Islet of Langerhans (tissue), 1 donor: ENCODE measurements at regions not wholly inside any gene's neighbourhood (a gene's known extent, or its start where the extent isn't known, plus 50 kb on each side); places are given as distances from the start of the nearest gene placed in this dataset.
"Not testable (repeated sequence)": the region's sequence is repeated elsewhere in the genome, so short reads cannot be mapped to it uniquely, and the experiment has no call there.

ENCODE experiments used
- FAIRE-seq: peaks from one replicate; lab custom pipeline; 2011; peaks lifted over from hg19 to GRCh38; lab: Jason Lieb, UNC

DNA sequence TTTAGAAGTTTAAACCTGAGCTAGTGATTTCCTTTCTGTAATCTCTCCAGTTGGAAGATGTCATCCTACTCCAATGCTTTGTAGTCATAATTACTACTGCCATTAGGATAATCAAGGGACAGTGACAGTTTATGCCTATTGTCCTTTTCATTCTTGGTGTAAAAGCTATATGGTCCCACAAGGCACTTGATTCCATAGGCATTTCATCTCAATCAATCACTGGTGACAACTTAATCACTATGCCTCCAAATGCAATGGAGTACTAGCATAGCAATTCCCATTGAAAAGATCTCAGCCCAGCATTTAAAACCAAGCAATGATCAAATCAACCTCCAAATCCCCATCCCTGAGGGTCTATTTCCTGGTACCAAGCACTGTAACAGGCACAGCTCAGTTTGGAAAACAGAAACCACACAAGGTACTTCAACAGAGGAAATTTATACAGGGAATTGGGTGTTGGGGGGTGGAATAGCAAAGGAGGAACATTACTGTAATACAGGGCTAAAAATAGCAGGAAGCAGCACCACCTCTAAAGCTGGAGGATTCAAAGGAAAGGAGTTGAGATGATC is 51.0 kb downstream of the FHIP2A start:
- no peak for FAIRE-seq

DNA sequence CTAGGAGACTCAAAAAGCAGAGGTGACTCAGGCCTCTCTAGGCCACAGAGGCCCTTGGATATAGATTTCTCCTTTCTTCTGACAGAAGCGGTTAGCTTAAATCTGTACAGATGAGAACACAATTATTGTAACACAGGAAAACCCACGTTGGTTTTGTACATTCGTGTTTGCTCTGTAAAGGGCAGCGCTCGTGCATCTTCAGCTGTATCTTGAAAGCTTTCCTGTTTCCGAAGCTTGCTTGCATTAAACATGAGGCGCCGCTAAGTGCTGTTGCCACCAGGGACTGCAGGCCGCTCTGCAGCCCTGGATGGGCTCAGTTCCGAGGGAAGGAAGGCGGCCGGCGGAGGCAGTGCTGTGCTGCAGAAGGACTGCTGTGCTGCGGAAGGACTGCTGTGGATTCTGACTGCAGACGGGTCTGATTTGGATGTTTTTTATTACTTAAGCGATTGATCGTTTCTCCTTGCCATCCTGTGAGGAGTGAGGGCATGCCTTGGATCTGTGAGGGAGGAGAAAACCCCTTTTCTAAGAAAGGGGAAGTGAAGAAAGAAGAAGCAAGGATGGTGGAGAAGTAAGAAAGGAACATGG is 53.3 kb downstream of the FHIP2A start:
- no peak for FAIRE-seq

- not testable (repeated sequence) for FAIRE-seq
Measured at GRCh38 chr10:114875590-114876081, 54.1 kb downstream of the FHIP2A start.

DNA sequence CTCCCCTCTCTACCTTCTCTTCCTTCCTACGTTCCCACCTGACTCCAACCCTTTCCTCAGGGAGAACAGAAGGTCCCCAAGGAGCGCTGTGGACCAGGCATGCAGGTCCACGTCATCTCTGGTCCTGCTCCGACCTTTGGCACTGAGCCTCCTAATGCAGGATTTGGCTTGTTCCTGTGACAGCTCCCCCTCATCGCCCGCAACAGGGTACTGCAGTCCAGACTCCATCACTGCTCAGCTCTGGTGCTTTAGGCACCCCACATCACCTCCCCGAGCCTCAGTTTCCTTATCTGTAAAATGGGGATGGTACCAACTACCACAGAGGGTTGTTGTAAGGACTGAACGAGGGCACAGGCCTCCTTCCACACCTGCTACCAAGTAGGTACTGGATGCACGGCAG is 54.6 kb downstream of the FHIP2A start:
- FAIRE-seq: no peak

DNA sequence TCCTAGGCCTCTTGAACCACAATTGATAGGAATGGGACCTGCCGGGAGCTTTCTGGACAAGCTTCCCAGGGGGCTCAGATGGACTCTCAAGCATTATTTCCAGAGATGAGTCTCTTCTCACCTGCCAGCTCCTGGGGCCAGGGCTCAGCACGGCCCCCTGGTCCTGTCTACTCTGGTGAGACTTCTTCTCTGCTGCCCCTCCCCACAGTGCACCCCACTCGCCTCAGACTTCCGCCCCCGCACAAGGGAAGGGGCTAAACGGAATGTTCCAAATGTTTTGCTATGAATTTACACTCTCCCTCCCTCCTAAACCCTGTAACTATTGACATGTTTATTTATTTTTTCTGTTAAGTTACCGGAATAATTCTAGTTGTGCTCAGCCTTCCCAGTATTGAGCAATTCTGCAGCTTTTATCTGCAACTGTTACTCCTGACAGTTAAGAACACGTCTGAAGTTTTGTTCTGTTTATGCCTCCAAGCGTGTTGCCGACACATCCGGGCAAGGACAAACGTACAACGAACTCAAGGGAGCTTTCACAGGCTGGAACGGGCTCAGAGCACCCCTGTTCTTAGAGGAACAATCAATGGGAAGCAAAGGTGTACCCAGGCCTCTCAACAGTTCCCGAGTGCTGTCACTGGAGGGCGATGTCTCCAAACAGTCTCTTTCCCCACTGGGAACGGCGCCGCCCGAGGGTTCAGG is 55.2 kb downstream of the FHIP2A start:
- peak; percentile 81 for FAIRE-seq

DNA sequence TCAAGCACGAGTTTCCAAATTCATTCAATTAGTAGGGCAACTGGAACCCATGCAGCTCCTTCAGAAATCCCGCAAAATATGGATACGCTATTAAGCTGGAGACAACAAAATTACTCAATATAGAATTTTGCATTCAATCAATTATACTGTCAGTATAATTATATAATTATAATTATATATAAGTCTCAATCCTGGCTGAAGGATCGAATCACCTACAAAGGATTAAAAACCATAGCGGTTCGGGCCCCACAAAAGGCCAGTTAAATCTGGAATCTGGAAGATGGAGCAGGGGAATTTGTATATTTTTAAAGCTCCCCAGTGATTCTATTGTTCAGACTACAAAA is 55.7 kb downstream of the FHIP2A start:
- no peak for FAIRE-seq

DNA sequence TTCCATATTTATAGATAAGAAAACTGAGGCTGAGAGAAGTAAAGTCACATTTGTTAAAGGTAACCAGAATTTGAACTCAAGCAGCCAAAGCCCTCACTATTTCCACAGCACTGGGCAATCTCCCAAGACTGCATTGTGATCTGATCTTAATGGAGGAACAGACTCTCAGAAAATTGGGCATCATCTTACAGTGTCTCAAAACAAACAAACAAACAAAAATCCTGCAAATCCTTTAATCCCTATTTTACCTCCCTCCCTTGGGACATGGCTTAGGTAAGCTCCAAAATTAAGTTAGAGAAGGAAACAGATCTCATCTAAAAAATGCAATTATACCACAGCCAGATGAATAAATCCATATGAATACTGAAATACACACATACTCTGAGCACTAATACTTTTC is 57.5 kb downstream of the FHIP2A start:
- FAIRE-seq: no peak

DNA sequence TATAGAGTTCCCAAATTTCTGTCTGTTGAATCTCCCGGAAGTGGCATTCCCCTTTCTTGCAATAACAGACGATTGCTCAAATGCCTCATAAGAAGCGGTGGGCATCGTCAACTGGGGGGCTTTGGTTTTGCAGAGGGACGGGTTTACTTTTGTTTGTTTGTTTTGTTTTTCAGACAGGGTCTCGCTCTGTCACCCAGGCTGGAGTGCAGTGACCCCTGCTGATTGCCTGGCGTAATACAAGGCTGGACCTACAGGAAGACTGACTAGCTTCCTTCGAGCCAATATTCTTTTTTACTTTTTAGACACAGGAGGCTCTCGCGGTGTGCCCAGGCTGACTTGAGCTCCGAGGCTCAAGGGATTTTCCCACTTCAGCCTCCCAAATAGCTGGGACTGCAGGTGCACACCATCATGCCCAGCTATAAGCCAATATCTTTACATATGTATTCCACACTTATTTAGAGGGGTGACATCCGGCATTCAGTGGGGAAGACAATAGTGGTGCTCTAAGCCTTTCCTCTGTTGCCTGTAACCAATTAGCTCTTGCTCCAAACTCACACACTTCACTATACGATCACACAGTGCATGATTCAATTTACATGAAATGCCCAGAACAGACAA is 58.1 kb downstream of the FHIP2A start:
- FAIRE-seq: no peak

GRCh38 chr10:114881417-114881816 is 56.6 kb upstream of the TRUB1 start:
- no peak for FAIRE-seq

DNA sequence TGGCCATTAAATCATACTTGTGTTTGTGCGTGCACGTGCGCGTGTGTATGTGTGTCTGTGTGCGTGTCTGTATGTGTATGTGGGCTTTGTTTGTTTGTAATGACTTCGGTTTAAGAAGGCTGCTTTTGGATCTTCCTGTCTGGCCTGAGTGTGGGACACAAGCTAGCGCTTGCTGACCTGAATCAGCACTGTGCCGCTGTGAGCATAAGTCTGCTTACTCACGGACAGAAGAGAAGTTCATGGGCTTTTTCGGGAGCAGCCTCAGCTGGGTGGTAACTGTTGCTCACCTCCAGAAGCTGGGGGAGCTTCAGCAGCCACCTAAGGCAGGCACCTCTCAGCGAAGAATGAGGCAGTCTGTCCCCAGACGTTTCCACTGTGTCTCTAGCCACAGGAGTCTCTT is 56.1 kb upstream of the TRUB1 start:
- no peak for FAIRE-seq

- peak; percentile 86 for FAIRE-seq
Measured at GRCh38 chr10:114885443-114885842, 52.6 kb upstream of the TRUB1 start.
